ENCODE measurements at regions not wholly inside any gene's neighbourhood (a gene's known extent, or its start where the extent isn't known, plus 50 kb on each side); places are given as distances from the start of the nearest gene placed in this dataset.

GRCh38 chr2:226655871-226656270 lies 143.7 kb downstream of the IRS1 start:
- Histone ChIP-seq H3K9ac (ENCODE audit: insufficient read length, low read depth) (no peak overlapping the region), H3K36me3 (ENCODE audit: insufficient read depth, insufficient read length, low read length) (no peaks in the 10 kb centered on the region), H3K9me3 (ENCODE audit: insufficient read depth, low read length) (peaks cover 14% of the 10 kb centered on the region; the same call in 1 of the 2 replicates), H3K4me3 (ENCODE audit: insufficient read length, low read depth) (no peak overlapping the region), H3K27me3 (ENCODE audit: insufficient read depth, insufficient read length) (no peaks in the 10 kb centered on the region), H3K4me1 (ENCODE audit: insufficient read depth, insufficient read length) (peaks cover 2% of the 10 kb centered on the region)
- DNase-seq (ENCODE audit: low read depth, low spot score): no peak
- TF ChIP-seq SUZ12 (IDR thresholded peaks at IDR 0.05; ENCODE audit: extremely low read depth, insufficient read depth, insufficient read length) (no peak), YY1 (IDR thresholded peaks at IDR 0.05; ENCODE audit: insufficient read depth, insufficient read length) (no peak), ZNF274 (IDR thresholded peaks at IDR 0.05; ENCODE audit: low read depth, low read length) (no peak)

- DNase-seq (ENCODE audit: low read depth, low spot score): no peak
- peaks cover 29% of the 10 kb centered on the region for H3K9me3 ChIP-seq (ENCODE audit: insufficient read depth, low read length)
- H3K4me1 ChIP-seq (ENCODE audit: insufficient read depth, insufficient read length): peaks cover 8% of the 10 kb centered on the region
- no peaks in the 10 kb centered on the region for H3K27me3 ChIP-seq (ENCODE audit: insufficient read depth, insufficient read length)
- H3K9ac ChIP-seq (ENCODE audit: insufficient read length, low read depth): no peak overlapping the region
- H3K36me3 ChIP-seq (ENCODE audit: insufficient read depth, insufficient read length, low read length): no peaks in the 10 kb centered on the region
- no peak overlapping the region for H3K4me3 ChIP-seq (ENCODE audit: insufficient read length, low read depth)
- TF ChIP-seq YY1 (IDR thresholded peaks at IDR 0.05; ENCODE audit: insufficient read depth, insufficient read length) (no peak), SUZ12 (IDR thresholded peaks at IDR 0.05; ENCODE audit: extremely low read depth, insufficient read depth, insufficient read length) (no peak), ZNF274 (IDR thresholded peaks at IDR 0.05; ENCODE audit: low read depth, low read length) (no peak)
Measured at GRCh38 chr2:226652983-226653765, 146.4 kb downstream of the IRS1 start.

GRCh38 chr2:226652369-226652768 lies 147.3 kb downstream of the IRS1 start:
- DNase-seq (ENCODE audit: low read depth, low spot score): no peak

GRCh38 chr2:226649871-226650660 lies 149.6 kb downstream of the IRS1 start:
- Histone ChIP-seq H3K27me3 (ENCODE audit: insufficient read depth, insufficient read length) (no peaks in the 10 kb centered on the region), H3K9me3 (ENCODE audit: insufficient read depth, low read length) (peaks cover 52% of the 10 kb centered on the region), H3K4me1 (ENCODE audit: insufficient read depth, insufficient read length) (peaks cover 8% of the 10 kb centered on the region), H3K9ac (ENCODE audit: insufficient read length, low read depth) (no peak overlapping the region), H3K4me3 (ENCODE audit: insufficient read length, low read depth) (no peak overlapping the region), H3K36me3 (ENCODE audit: insufficient read depth, insufficient read length, low read length) (no peaks in the 10 kb centered on the region)
- peak; percentile 92 for DNase-seq (ENCODE audit: low read depth, low spot score)
- no peak for TF ChIP-seq YY1 (IDR thresholded peaks at IDR 0.05; ENCODE audit: insufficient read depth, insufficient read length)
- TF ChIP-seq ZNF274 (IDR thresholded peaks at IDR 0.05; ENCODE audit: low read depth, low read length): no peak
- no peak for TF ChIP-seq SUZ12 (IDR thresholded peaks at IDR 0.05; ENCODE audit: extremely low read depth, insufficient read depth, insufficient read length)

More at GRCh38 chr2:226652369-226652768, 147.3 kb downstream of the IRS1 start:
- H3K9me3 ChIP-seq (ENCODE audit: insufficient read depth, low read length): peaks cover 37% of the 10 kb centered on the region
- no peak for TF ChIP-seq SUZ12 (IDR thresholded peaks at IDR 0.05; ENCODE audit: extremely low read depth, insufficient read depth, insufficient read length)
- TF ChIP-seq YY1 (IDR thresholded peaks at IDR 0.05; ENCODE audit: insufficient read depth, insufficient read length): no peak
- no peak for TF ChIP-seq ZNF274 (IDR thresholded peaks at IDR 0.05; ENCODE audit: low read depth, low read length)
- H3K27me3 ChIP-seq (ENCODE audit: insufficient read depth, insufficient read length): no peaks in the 10 kb centered on the region
- no peaks in the 10 kb centered on the region for H3K36me3 ChIP-seq (ENCODE audit: insufficient read depth, insufficient read length, low read length)
- H3K9ac ChIP-seq (ENCODE audit: insufficient read length, low read depth): no peak overlapping the region
- no peak overlapping the region for H3K4me3 ChIP-seq (ENCODE audit: insufficient read length, low read depth)
- peaks cover 8% of the 10 kb centered on the region for H3K4me1 ChIP-seq (ENCODE audit: insufficient read depth, insufficient read length)

- TF ChIP-seq ZNF274 (IDR thresholded peaks at IDR 0.05; ENCODE audit: low read depth, low read length) (no peak), YY1 (IDR thresholded peaks at IDR 0.05; ENCODE audit: insufficient read depth, insufficient read length) (no peak), SUZ12 (IDR thresholded peaks at IDR 0.05; ENCODE audit: extremely low read depth, insufficient read depth, insufficient read length) (no peak)
- no peak overlapping the region for H3K9ac ChIP-seq (ENCODE audit: insufficient read length, low read depth)
- no peak overlapping the region for H3K4me3 ChIP-seq (ENCODE audit: insufficient read length, low read depth)
- H3K9me3 ChIP-seq (ENCODE audit: insufficient read depth, low read length): peaks cover 52% of the 10 kb centered on the region
- H3K27me3 ChIP-seq (ENCODE audit: insufficient read depth, insufficient read length): no peaks in the 10 kb centered on the region
- H3K36me3 ChIP-seq (ENCODE audit: insufficient read depth, insufficient read length, low read length): no peaks in the 10 kb centered on the region
- no peak for DNase-seq (ENCODE audit: low read depth, low spot score)
- peaks cover 8% of the 10 kb centered on the region for H3K4me1 ChIP-seq (ENCODE audit: insufficient read depth, insufficient read length)
Measured at GRCh38 chr2:226649201-226649600, 150.4 kb downstream of the IRS1 start.

GRCh38 chr2:226647621-226648518 lies 151.8 kb downstream of the IRS1 start:
- H3K27me3 ChIP-seq (ENCODE audit: insufficient read depth, insufficient read length): no peaks in the 10 kb centered on the region
- H3K9me3 ChIP-seq (ENCODE audit: insufficient read depth, low read length): peaks cover 45% of the 10 kb centered on the region
- no peak overlapping the region for H3K9ac ChIP-seq (ENCODE audit: insufficient read length, low read depth)
- no peak for TF ChIP-seq SUZ12 (IDR thresholded peaks at IDR 0.05; ENCODE audit: extremely low read depth, insufficient read depth, insufficient read length)
- no peak for TF ChIP-seq YY1 (IDR thresholded peaks at IDR 0.05; ENCODE audit: insufficient read depth, insufficient read length)
- no peak for TF ChIP-seq ZNF274 (IDR thresholded peaks at IDR 0.05; ENCODE audit: low read depth, low read length)
- H3K4me1 ChIP-seq (ENCODE audit: insufficient read depth, insufficient read length): peaks cover 8% of the 10 kb centered on the region
- H3K4me3 ChIP-seq (ENCODE audit: insufficient read length, low read depth): no peak overlapping the region
- DNase-seq (ENCODE audit: low read depth, low spot score): no peak
- H3K36me3 ChIP-seq (ENCODE audit: insufficient read depth, insufficient read length, low read length): no peaks in the 10 kb centered on the region
